Right renal pelvis (tissue), 4 donors: ENCODE measurements at regions not wholly inside any gene's neighbourhood (a gene's known extent, or its start where the extent isn't known, plus 50 kb on each side); places are given as distances from the start of the nearest gene placed in this dataset.

ENCODE experiments used
- DNase-seq, 4 donors: peaks; one replicate each; pipeline ENCODE4 v3.0.0-alpha.2; 2013; ENCODE audit warnings: low read depth in 4 of 4, low spot score in 3 of 4, missing footprints in 1 of 4

GRCh38 chr10:47224546-47225218 lies 75.3 kb upstream of the GDF10 start:
- DNase-seq = no peak

GRCh38 chr10:47225219-47225927 lies 74.6 kb upstream of the GDF10 start:
- DNase-seq = no peak

GRCh38 chr10:47225928-47226645 lies 73.9 kb upstream of the GDF10 start:
- DNase-seq = no peak

- no peak for DNase-seq
Measured at GRCh38 chr10:47230482-47230881, 69.5 kb upstream of the GDF10 start.

- no peak for DNase-seq
Measured at GRCh38 chr10:47230957-47231356, 69.0 kb upstream of the GDF10 start.

GRCh38 chr10:47231414-47231813 lies 68.6 kb upstream of the GDF10 start:
- DNase-seq = no peak

GRCh38 chr10:47233631-47234030 lies 66.4 kb upstream of the GDF10 start:
- no peak for DNase-seq

GRCh38 chr10:47235484-47235883 lies 64.5 kb upstream of the GDF10 start:
- DNase-seq = no peak

GRCh38 chr10:47237316-47238260 lies 62.4 kb upstream of the GDF10 start:
- DNase-seq = no peak

GRCh38 chr10:47238331-47239095 lies 61.5 kb upstream of the GDF10 start:
- DNase-seq = no peak

GRCh38 chr10:47239211-47239610 lies 60.8 kb upstream of the GDF10 start:
- DNase-seq = no peak

GRCh38 chr10:47240173-47240572 lies 59.8 kb upstream of the GDF10 start:
- no peak for DNase-seq

- no peak for DNase-seq
Measured at GRCh38 chr10:47241256-47241655, 58.7 kb upstream of the GDF10 start.

- DNase-seq = no peak
Measured at GRCh38 chr10:47241946-47242867, 57.8 kb upstream of the GDF10 start.

GRCh38 chr10:47243356-47243755 lies 56.6 kb upstream of the GDF10 start:
- no peak for DNase-seq

GRCh38 chr10:47243791-47244190 lies 56.2 kb upstream of the GDF10 start:
- no peak for DNase-seq

- DNase-seq = no peak
Measured at GRCh38 chr10:47244560-47245500, 55.2 kb upstream of the GDF10 start.
